HL-60 (cell line): ENCODE measurements at regions not wholly inside any gene's neighbourhood (a gene's known extent, or its start where the extent isn't known, plus 50 kb on each side); places are given as distances from the start of the nearest gene placed in this dataset.

Experiments
- CTCF ChIP-seq: IDR thresholded peaks from one replicate; pipeline ENCODE4 v1.5.1; 2011; ENCODE audit warnings: low read length, control low read depth, inconsistent platforms; ENCODE audit not compliant: insufficient read depth
- POLR2AphosphoS5 ChIP-seq: IDR thresholded peaks from 2 replicates; pipeline ENCODE4 v1.6.1; 2012; ENCODE audit warnings: low read depth

GRCh38 chr5:173450188-173450587 is 122.0 kb upstream of the STC2 start:
- TF ChIP-seq POLR2AphosphoS5 (no peak), CTCF (no peak)
